ENCODE measurements at regions not wholly inside any gene's neighbourhood (a gene's known extent, or its start where the extent isn't known, plus 50 kb on each side); places are given as distances from the start of the nearest gene placed in this dataset.

DNA sequence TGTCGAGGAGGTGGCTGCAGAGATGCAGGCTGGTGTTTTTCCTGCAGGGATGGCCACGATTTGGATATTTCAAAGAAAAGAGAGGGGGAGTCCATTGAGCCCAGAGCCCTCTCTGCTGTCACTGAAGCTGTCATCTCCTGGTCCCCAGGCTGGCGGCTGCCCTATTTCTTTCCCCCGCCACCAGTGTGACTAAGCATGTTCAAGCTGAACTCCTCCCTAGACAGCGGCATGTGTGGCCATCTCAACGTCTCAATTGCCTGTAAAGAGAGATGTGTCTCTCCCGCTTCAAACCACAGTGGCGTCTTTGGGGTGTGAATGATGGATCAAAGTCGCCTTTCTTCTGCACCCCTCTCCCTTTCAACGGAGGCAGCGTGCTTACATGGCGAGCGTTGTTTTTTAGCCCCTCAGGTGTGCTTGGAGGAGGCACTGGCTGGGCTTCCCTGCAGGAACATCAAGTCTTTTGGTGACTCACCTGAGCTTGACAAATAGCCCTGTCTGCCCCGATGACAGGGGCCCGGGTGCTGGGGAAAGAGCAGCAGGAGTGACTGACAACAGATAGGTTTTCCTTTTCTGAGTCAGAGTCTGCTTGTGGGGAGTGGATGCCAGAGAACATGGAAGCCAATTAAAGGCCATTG, 346.4 kb upstream of the AJAP1 start:
- no peak for DNase-seq (ENCODE audit: low spot score)
- in situ Hi-C loops (cut with HindIII; ENCODE audit: low sequenced_read_pairs), result no loop called here

DNA sequence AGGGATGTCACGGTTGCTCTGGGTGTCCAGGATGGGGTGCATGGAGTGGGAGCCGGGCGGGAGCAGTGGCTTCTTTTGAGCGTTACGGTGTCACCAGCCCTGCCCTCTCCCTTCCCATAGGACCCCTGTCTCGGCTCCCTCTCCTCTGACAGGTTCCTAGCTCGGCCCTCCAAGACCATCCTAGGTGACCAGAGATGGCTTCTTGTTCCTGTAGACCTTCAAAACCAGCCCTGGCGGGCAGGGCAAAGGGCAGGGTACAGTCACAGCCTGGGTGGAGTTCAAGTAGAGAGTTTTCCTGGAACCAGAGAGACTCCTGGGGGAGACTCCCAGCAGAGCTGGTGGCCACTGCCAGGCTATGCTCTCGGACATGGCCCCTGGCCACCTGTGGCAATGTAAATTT, 345.6 kb upstream of the AJAP1 start:
- DNase-seq (ENCODE audit: low spot score), result no peak

DNA sequence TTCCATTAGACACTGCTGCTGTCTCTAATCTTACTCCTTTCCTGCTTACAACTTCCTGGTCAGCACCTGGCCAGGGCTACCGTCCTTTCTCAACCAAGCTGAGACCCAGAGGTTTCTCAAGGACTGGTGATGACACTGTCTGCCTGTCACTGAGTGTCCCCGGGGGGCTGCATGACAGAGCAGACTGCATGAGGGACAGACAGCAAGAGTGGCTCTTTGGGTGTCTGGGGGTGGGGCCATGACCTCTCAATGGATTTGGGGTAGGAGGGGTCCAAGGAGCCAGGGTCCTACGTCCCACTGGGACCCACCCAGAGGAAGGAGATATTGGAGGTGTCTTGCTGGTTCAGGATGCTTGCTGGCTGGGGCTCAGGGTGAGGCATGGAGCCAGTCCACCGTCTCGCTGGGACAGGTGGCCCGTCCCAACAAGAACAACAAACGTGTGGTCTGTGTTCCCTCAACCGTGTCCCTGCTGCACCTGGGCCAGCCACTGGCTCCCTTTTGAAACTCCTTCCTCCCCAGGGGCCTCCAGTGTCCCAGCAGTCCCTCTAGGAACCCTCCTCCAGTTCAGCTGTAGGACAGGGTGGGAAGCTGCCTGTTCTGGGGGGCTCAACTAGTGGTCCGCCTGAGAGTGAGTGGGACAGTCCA, 344.6 kb upstream of the AJAP1 start:
- DNase-seq (ENCODE audit: low spot score), result no peak
- in situ Hi-C loops (cut with HindIII; ENCODE audit: low sequenced_read_pairs), result no loop called here

More for the DNA sequence above, 345.6 kb upstream of the AJAP1 start:
- in situ Hi-C loops (cut with HindIII; ENCODE audit: low sequenced_read_pairs), result no loop called here

DNA sequence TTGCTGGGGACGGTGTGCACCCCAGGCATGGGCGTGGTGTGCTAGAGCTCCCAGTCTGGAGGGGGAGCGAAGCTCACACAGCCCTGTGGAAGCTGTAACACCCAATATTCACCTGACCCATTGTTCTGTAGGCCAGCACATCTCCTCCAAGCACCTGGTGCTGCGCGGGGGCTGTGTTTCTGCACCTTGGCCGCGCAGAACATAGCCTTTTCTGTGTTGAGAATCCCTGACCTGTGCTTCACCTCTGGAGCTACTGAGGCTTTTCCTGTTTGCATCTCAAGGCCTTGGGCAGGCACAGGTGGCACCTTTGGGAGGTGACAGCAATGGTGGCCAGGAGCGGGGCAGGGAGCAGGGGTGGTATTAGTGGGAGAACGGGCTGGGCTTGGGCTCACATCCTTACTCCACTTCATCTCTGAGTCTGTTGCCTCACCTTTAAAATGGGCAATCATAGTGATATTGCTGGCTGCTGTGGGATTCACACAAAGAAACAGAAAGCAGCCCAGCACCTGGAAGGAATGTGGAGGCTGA, 343.9 kb upstream of the AJAP1 start:
- in situ Hi-C loops (cut with HindIII; ENCODE audit: low sequenced_read_pairs), result no loop called here
- no peak for DNase-seq (ENCODE audit: low spot score)

DNA sequence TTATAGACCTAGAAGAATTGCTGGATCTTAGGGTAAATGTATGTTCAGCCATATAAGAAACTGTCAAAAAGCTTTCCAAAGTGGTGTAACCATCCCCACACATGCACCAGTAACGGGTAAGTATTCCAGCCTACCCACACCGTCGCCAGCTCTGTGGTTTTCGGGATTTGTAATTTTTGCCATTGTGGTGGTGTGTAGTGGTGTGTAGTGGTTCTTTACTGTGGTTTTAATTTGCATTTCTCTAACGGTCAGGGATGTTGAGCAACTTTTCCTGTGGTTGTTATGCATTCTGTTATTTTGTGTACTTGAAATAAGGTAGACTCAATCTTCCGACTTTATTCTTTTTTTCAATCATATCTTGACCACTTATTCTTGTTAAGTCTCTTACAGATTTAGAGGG, 342.4 kb upstream of the AJAP1 start:
- DNase-seq (ENCODE audit: low spot score), result no peak
- in situ Hi-C loops (cut with HindIII; ENCODE audit: low sequenced_read_pairs), result no loop called here

DNA sequence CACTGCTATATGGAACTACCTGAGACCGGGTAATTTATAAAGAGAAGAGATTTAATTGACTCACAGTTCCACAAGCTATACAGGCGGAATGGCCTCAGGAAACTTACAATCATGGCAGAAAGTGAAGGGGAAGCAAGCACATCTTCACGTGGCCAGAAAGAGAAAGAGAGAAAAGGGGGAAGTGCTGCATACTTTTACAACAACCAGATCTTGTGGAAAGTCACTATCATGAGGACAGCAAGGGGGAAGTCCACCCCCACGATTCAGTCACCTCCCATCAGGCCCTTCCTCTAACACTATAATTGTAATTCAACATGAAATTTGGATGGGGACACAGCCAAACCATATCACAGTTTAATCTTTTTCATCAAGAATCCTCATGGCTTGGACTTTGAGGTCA, 339.2 kb upstream of the AJAP1 start:
- in situ Hi-C loops (cut with HindIII; ENCODE audit: low sequenced_read_pairs), result no loop called here
- no peak for DNase-seq (ENCODE audit: low spot score)

DNA sequence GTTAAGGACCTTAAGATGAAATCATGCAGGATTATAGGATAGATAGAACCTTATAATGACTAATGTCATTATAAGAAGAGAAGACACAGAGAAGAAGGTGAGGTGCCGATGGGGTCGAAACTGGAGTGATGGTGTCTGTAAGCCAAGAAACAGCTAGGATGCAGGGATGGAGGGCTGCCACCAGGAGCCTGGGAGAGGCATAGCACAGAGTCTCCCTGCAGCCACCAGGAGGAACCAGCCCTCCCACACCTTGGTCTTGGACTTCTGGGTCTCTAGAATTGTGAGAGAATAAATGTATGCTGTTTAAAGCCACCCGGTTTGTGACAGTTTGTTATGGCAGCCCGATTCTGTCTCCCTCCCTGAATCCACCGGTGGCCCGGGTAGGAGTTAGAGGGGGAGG, 337.2 kb upstream of the AJAP1 start:
- no peak for DNase-seq (ENCODE audit: low spot score)
- in situ Hi-C loops (cut with HindIII; ENCODE audit: low sequenced_read_pairs), result no loop called here

DNA sequence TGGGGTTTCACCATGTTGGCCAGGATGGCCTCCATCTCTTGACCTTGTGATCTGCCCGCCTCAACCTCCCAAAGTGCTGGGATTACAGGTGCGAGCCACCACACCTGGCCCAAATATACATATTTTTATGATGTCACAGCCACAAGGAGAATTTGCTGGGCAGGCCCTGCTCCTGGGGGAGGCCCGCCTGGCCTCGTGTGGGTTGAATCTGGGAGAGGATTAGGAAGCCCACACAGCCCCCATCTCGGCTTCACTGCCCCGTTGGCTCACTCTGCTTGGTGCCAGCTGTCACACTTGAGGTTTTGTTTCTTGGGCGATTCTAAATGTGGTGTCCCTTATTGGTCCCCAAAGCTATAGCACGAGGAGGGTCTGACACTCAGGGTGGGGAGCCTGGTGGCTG, 335.7 kb upstream of the AJAP1 start:
- DNase-seq (ENCODE audit: low spot score), result no peak
- in situ Hi-C loops (cut with HindIII; ENCODE audit: low sequenced_read_pairs), result no loop called here

DNA sequence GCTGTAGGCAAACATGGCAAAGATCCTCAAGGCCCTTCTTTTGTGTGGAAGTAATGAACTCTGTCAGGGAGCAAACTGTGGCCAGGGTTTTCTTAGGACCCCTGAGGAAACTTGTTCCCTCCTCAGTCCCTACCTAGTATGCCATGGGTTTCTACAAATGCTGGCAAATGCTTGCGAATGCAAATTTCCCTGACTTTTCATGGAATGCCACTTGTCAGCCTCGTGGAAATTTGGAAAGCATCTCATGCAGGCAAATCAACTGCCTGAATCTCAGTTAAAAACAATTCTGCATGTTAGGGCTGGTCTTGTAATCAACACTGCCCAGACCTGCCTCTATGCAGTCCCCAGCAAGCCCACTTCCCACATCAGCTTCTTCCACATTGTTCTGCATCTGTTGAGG, 334.9 kb upstream of the AJAP1 start:
- in situ Hi-C loops (cut with HindIII; ENCODE audit: low sequenced_read_pairs), result no loop called here
- no peak for DNase-seq (ENCODE audit: low spot score)

DNA sequence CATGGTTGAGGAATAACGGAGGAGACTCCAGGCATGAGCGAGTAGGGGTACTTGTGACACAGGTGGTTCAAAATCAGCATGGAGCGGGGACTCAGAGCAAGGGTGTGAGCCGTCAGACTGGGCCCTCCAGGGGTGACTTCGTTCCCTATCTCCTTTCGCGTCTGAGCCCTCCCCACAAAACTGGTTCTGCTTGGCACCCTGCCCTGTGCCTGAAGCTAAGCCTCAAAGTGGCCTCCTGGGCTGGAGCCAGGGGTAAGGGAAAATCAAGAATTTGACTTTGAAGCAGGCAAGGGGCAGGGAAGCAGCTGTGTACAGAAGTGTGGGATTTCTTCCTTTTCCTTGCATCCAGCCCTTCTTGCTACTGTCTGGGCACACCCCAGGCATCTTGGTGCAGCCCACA, 331.5 kb upstream of the AJAP1 start:
- in situ Hi-C loops (cut with HindIII; ENCODE audit: low sequenced_read_pairs), result no loop called here
- DNase-seq (ENCODE audit: low spot score), result no peak

DNA sequence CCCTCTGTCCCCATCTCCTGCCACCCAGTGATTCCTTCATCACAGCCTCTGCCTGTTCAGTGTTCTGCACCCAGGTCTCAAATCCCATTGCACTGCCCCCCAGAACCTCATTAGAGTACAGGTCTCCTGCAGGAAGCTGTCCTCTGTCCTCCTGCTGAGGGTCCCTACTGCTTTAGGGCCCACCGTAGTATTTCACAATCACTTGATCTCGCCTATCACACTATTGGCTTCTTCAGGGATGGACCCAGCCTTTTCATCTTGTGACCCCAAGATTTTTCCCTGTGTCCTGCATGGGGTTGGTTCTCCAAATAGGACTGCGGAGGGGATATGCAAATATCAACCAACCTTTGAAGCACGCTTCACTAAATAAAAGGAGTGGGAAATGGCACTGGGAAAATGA, 331.1 kb upstream of the AJAP1 start:
- no peak for DNase-seq (ENCODE audit: low spot score)
- in situ Hi-C loops (cut with HindIII; ENCODE audit: low sequenced_read_pairs), result no loop called here

DNA sequence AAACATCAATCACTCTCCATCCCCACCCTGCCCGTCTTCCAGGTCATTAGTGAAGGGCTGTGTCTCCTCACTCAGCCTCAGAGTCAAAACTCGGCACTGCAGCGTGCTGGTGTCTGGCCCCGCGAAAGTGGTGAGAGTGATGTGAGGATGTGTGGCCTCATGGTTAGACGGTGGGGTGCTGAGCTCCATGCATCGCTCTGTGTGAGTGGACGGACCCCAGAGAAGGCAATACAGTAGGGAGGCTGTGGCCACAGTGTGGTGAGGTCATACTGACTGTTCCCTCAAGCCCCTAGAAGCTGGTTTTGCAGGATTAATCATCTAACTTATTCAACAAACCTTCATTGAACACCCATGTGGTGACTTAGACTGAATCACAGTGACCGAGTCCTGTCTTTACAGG, 329.9 kb upstream of the AJAP1 start:
- in situ Hi-C loops (cut with HindIII; ENCODE audit: low sequenced_read_pairs), result no loop called here
- no peak for DNase-seq (ENCODE audit: low spot score)

DNA sequence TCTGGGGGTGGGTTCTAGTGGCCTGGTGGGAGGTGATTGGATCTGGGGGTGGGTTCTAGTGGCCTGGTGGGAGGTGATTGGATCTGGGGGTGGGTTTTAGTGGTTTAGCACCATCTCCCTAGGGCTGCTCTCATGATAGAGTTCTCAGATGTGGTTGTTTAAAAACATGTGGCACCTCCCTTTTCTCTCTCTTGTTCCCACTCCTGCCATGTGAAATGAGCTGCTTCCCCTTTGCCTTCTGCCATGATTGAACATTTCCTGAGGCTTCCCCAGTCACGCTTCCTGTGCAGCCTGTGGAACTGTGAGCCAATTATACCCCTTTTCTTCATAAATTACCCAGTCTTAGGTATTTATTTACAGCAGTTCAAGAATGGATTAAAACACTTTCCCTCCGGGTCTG, 327.3 kb upstream of the AJAP1 start:
- no peak for DNase-seq (ENCODE audit: low spot score)
- in situ Hi-C loops (cut with HindIII; ENCODE audit: low sequenced_read_pairs), result no loop called here

DNA sequence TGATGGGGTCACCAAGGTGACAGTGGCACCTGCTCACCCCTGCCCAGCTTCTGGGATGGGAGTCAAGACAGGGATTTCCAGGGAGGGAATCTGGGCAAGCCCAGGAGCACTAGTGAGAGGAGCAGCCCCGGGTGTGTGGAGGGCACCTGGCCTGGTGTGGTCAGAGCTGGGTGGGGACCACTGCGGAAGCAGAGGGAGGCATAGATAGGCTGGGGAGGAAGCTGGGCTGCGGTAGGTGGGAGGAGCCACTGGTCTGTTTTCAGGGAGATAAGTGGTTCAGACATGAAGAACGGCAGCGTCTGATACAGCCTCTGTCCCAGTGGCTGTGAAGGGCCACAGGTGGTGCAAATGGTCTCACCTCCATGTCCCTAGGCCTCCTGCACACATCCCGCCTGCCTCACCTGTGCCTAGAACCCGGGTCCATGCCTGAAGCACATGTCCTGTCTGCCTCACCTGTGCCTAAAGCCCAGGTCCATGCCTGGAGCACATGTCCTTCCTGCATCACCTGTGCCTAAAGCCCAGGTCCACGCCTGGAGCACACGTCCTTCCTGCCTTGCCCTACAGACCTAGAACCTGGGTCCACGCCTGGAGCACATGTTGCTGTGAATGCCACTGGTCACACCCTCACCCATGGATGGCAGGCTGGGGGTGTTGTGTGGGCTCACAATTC, 325.9 kb upstream of the AJAP1 start:
- DNase-seq (ENCODE audit: low spot score), result no peak
- in situ Hi-C loops (cut with HindIII; ENCODE audit: low sequenced_read_pairs), result no loop called here

DNA sequence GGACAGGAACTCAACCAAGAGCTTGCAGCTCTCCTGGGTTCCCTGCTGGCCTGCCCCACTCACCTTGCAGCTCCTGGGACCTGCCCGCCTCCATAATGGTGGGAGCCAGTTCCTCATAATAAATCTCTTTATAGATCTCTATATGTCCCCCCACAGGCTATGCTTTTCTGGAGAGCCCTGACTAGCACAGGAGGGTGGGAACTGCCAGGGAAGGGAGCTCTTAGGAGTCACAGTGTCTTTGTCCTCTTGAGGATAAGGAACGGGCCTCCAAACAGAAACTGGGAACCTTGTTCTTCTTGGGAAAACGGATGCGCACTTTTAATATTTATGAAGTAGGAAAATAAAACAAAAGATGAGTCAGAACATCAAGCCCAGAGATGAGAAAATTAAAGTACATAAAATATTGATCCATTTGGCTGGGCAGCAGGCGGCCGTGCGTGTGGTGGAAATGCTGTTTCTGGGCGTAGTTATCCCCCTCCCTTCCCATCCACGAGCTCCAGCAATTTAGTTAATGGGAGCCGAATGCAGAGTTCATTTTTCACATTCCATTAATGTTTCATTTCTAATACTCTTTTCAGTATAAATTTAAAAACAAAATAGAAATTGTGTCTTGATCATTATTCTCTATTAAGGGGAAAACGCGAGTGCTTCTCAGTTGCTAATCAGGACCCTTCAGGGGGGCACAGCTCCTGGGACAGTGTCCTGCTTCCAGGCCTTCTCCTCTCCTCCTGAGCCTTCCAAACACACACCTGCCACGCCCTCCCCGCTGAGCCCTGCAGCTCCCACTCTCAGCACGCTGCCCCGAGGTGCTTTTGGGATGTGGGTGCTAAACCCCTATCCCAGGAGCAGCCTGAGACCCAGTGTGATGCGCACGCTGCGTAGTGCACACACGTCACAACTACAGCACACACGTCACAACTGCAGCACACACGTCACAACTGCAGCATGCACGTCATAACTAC, 323.3 kb upstream of the AJAP1 start:
- in situ Hi-C loops (cut with HindIII; ENCODE audit: low sequenced_read_pairs), result no loop called here
- no peak for DNase-seq (ENCODE audit: low spot score)

DNA sequence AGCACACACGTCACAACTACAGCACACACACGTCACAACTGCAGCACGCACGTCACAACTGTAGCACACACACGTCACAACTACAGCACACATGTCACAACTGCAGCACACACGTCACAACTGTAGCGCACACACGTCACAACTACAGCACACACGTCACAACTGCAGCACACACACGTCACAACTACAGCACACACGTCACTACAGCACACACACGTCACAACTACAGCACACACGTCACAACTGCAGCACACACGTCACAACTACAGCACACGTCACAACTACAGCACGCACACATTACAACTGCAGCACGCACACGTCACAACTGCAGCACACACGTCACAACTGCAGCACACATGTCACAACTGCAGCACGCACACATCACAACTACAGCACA, 322.6 kb upstream of the AJAP1 start:
- in situ Hi-C loops (cut with HindIII; ENCODE audit: low sequenced_read_pairs), result no loop called here

DNA sequence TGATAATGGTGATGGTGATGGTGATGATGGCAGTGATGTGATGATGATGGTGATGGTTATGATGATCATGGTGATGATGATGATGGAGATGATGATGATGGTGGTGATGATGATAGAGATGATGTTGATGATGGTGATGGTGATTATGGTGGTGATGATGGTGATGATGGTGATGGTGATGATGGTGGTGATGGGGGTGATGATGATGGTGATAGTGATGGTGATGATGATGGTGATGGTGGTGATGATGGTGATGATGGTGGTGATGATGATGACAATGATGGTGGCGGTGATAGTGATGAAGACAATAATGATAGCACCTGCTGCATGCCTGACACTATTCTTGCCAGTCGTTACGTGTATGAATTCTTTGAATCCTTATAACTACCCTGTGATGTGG, 317.9 kb upstream of the AJAP1 start:
- in situ Hi-C loops (cut with HindIII; ENCODE audit: low sequenced_read_pairs), result no loop called here
- DNase-seq (ENCODE audit: low spot score), result no peak

More for the DNA sequence above, 322.6 kb upstream of the AJAP1 start:
- no peak for DNase-seq (ENCODE audit: low spot score)

DNA sequence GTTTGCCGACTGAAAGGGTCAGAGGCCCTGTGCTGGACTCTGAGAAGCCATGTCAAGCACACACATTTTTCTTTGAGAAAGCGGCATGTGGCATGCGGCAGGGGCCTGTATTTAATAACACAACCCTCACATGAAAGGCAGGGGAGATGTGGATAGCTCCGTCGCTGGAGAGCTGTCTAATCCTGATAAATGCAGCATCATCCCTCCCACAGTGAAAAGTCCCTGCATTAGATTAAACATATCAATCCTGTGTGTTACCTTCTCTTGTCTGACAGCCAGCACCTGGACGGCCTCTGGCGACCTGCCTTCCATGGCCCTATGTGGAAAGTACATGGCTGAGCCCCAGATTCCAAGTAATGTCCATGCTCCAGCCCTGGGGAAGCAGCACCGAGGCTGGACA, 313.0 kb upstream of the AJAP1 start:
- in situ Hi-C loops (cut with HindIII; ENCODE audit: low sequenced_read_pairs), result no loop called here

DNA sequence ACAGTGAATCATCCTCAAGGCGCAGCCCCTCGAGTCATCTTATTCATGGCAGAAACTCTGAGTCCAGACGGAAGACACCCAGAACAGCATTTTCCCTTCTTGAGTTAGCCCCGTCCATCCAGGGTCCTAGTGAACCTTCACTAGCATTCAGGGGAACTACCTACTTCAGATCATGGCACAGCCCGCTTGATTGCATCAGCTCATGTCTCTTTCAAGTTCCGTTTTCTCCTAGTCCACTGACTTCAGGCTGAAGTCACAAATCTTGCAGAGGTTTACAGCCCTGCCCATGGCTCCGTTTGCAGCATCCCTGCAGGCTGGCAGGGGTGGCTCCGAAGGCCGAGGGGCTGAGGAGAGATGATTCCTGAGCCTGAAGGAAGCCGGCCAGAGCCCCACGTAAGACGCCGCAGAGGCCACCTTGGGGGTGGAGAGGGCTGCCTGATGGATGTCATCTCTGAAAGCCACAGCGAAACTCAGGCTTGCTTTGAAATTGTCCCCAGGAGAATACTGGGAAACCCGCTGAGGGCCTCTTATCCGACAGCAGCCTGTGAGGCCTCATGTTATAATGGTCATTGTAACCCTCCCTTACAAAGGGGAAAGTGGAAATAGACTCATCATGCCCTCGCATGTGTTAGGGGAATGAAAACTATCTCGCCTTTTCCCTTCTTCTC, 310.2 kb upstream of the AJAP1 start:
- in situ Hi-C loops (cut with HindIII; ENCODE audit: low sequenced_read_pairs), result no loop called here
- no peak for DNase-seq (ENCODE audit: low spot score)

More for the DNA sequence above, 313.0 kb upstream of the AJAP1 start:
- no peak for DNase-seq (ENCODE audit: low spot score)

Data from G401 (cell line).